ENCODE measurements at regions not wholly inside any gene's neighbourhood (a gene's known extent, or its start where the extent isn't known, plus 50 kb on each side); places are given as distances from the start of the nearest gene placed in this dataset.
"Not testable (repeated sequence)": the region's sequence is repeated elsewhere in the genome, so short reads cannot be mapped to it uniquely, and the experiment has no call there.

- no peak for DNase-seq
These were observed 158.3 kb downstream of the MTX2 start for GRCh38 chr2:176427549-176427948.

- DNase-seq, result not testable (repeated sequence)
These were observed 159.8 kb downstream of the MTX2 start for GRCh38 chr2:176428944-176429469.

- DNase-seq, result no peak
These were observed 163.2 kb downstream of the MTX2 start for GRCh38 chr2:176432434-176432833.

- no peak for DNase-seq
These were observed 166.5 kb downstream of the MTX2 start for GRCh38 chr2:176435729-176436128.

- DNase-seq, result no peak
These were observed 174.7 kb downstream of the MTX2 start for GRCh38 chr2:176443946-176444345.

- DNase-seq, result no peak
These were observed 176.7 kb downstream of the MTX2 start for GRCh38 chr2:176445956-176446355.

GRCh38 chr2:176446718-176447414, 177.6 kb downstream of the MTX2 start:
- no peak for DNase-seq

- no peak for DNase-seq
These were observed 178.4 kb downstream of the MTX2 start for GRCh38 chr2:176447616-176448015.

- no peak for DNase-seq
These were observed 180.6 kb downstream of the MTX2 start for GRCh38 chr2:176449852-176450251.

GRCh38 chr2:176453784-176454183, 184.5 kb downstream of the MTX2 start:
- DNase-seq, result no peak

- peak; percentile 54 to 70 for DNase-seq
These were observed 185.9 kb downstream of the MTX2 start for GRCh38 chr2:176454893-176455815.

- no peak for DNase-seq
These were observed 186.6 kb downstream of the MTX2 start for GRCh38 chr2:176455816-176456291.

- no peak for DNase-seq
These were observed 188.2 kb downstream of the MTX2 start for GRCh38 chr2:176457481-176457880.

- no peak for DNase-seq
These were observed 192.0 kb downstream of the MTX2 start for GRCh38 chr2:176461098-176461808.

- no peak for DNase-seq
These were observed 192.8 kb downstream of the MTX2 start for GRCh38 chr2:176461809-176462670.

GRCh38 chr2:176463546-176463945, 194.3 kb downstream of the MTX2 start:
- DNase-seq, result no peak

- DNase-seq, result no peak
These were observed 195.8 kb downstream of the MTX2 start for GRCh38 chr2:176464886-176465564.

- no peak for DNase-seq
These were observed 197.7 kb downstream of the MTX2 start for GRCh38 chr2:176466918-176467452.

- no peak for DNase-seq
These were observed 198.4 kb downstream of the MTX2 start for GRCh38 chr2:176467595-176467994.

- DNase-seq, result no peak
These were observed 199.3 kb downstream of the MTX2 start for GRCh38 chr2:176468457-176469113.

GRCh38 chr2:176470713-176471112, 201.5 kb downstream of the MTX2 start:
- no peak for DNase-seq

Measured in CD4-positive, alpha-beta T cell treated with Interferon alpha-2 for 1 hour (primary cell).